ENCODE measurements at regions not wholly inside any gene's neighbourhood (a gene's known extent, or its start where the extent isn't known, plus 50 kb on each side); places are given as distances from the start of the nearest gene placed in this dataset.

GRCh38 chr18:51323961-51324360 is 126.5 kb upstream of the MEX3C start:
- no peaks in the 10 kb centered on the region for H3K27me3 ChIP-seq (ENCODE audit: control insufficient read depth, insufficient read depth, low read length)
- no peaks in the 10 kb centered on the region for H3K36me3 ChIP-seq (ENCODE audit: control insufficient read depth, insufficient read depth, low read length)
- ChIA-PET CTCF (interaction anchor here (0.8 kb wide), 1 partner anchor 114 kb away, joined by 3 read pairs; no protein-coding TSS in a partner anchor), POLR2A (no interaction called here)
- H3K4me3 ChIP-seq (ENCODE audit: low read depth, low read length), result no peak overlapping the region
- DNase-seq (ENCODE audit: low read depth), result no peak
- TF ChIP-seq, protein P1, sequence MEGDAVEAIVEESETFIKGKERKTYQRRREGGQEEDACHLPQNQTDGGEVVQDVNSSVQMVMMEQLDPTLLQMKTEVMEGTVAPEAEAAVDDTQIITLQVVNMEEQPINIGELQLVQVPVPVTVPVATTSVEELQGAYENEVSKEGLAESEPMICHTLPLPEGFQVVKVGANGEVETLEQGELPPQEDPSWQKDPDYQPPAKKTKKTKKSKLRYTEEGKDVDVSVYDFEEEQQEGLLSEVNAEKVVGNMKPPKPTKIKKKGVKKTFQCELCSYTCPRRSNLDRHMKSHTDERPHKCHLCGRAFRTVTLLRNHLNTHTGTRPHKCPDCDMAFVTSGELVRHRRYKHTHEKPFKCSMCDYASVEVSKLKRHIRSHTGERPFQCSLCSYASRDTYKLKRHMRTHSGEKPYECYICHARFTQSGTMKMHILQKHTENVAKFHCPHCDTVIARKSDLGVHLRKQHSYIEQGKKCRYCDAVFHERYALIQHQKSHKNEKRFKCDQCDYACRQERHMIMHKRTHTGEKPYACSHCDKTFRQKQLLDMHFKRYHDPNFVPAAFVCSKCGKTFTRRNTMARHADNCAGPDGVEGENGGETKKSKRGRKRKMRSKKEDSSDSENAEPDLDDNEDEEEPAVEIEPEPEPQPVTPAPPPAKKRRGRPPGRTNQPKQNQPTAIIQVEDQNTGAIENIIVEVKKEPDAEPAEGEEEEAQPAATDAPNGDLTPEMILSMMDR (IDR thresholded peaks at IDR 0.05; ENCODE audit: insufficient read depth, low read depth, low read length), result no peak

DNA sequence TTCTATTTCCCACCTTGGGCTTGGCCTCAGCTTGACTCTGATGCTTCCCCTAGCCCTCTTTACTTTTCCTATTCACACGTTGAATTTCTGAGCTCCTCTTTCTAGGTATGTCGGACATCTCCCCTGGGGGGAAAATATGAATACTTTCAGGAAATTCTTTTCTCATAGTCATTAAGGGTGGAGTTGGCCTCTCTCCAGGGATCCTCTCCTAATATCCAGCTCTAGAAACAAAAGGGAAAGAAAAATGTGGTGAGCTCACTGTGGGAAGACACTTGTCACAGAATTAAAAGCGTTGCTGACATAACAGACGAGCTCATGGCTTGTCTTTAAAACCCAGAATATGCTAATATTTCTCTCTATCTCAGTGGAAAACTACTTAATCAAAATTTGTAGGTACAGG is 132.7 kb upstream of the MEX3C start:
- POLR2A ChIA-PET, result no interaction called here
- Histone ChIP-seq H3K4me3 (ENCODE audit: low read depth, low read length) (no peak overlapping the region), H3K36me3 (ENCODE audit: control insufficient read depth, insufficient read depth, low read length) (no peaks in the 10 kb centered on the region), H3K27me3 (ENCODE audit: control insufficient read depth, insufficient read depth, low read length) (no peaks in the 10 kb centered on the region)
- DNase-seq (ENCODE audit: low read depth), result no peak
- TF ChIP-seq, protein P1 (IDR thresholded peaks at IDR 0.05; ENCODE audit: insufficient read depth, low read depth, low read length), result no peak
- CTCF ChIA-PET, result no interaction called here

DNA sequence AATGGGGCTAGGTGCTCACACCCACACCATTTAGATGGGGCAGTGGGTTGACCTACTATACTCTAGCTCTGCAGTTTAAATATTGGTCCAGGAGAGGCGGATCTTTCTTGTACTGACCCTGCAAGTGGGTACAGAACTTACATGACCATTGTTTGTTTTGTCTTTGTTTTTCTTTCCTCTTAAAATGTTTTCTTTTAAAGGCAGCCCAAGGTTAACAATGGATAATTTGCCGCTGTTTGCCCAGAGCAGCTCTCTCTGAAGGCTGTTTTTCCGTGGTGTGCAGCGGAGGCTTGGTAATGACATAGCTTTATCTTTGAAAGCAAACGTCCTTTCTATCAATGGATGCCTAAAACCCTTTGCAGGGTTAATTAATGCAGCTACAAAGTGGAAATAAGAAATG is 133.3 kb upstream of the MEX3C start:
- TF ChIP-seq, protein P1 (IDR thresholded peaks at IDR 0.05; ENCODE audit: insufficient read depth, low read depth, low read length), result no peak
- DNase-seq (ENCODE audit: low read depth), result no peak

GRCh38 chr18:51337406-51337805 is 139.9 kb upstream of the MEX3C start:
- H3K27me3 ChIP-seq (ENCODE audit: control insufficient read depth, insufficient read depth, low read length), result no peaks in the 10 kb centered on the region
- no peak for DNase-seq (ENCODE audit: low read depth)
- H3K36me3 ChIP-seq (ENCODE audit: control insufficient read depth, insufficient read depth, low read length), result no peaks in the 10 kb centered on the region
- POLR2A ChIA-PET, result no interaction called here
- no peak overlapping the region for H3K4me3 ChIP-seq (ENCODE audit: low read depth, low read length)
- TF ChIP-seq, protein P1 (IDR thresholded peaks at IDR 0.05; ENCODE audit: insufficient read depth, low read depth, low read length), result no peak
- CTCF ChIA-PET, result no interaction called here

More for the DNA sequence above, 133.3 kb upstream of the MEX3C start:
- POLR2A ChIA-PET, result no interaction called here
- no peaks in the 10 kb centered on the region for H3K36me3 ChIP-seq (ENCODE audit: control insufficient read depth, insufficient read depth, low read length)
- CTCF ChIA-PET, result no interaction called here
- no peaks in the 10 kb centered on the region for H3K27me3 ChIP-seq (ENCODE audit: control insufficient read depth, insufficient read depth, low read length)
- H3K4me3 ChIP-seq (ENCODE audit: low read depth, low read length), result no peak overlapping the region

- no peak for DNase-seq (ENCODE audit: low read depth)
- no peaks in the 10 kb centered on the region for H3K27me3 ChIP-seq (ENCODE audit: control insufficient read depth, insufficient read depth, low read length)
- POLR2A ChIA-PET, result no interaction called here
Measured at GRCh38 chr18:51339856-51340255, 142.4 kb upstream of the MEX3C start.

More at GRCh38 chr18:51339856-51340255, 142.4 kb upstream of the MEX3C start:
- Histone ChIP-seq H3K36me3 (ENCODE audit: control insufficient read depth, insufficient read depth, low read length) (no peaks in the 10 kb centered on the region), H3K4me3 (ENCODE audit: low read depth, low read length) (no peak overlapping the region)
- TF ChIP-seq, protein P1 (IDR thresholded peaks at IDR 0.05; ENCODE audit: insufficient read depth, low read depth, low read length), result no peak
- CTCF ChIA-PET, result no interaction called here
